GM04504 (cell line): ENCODE measurements at regions not wholly inside any gene's neighbourhood (a gene's known extent, or its start where the extent isn't known, plus 50 kb on each side); places are given as distances from the start of the nearest gene placed in this dataset.

Source experiments
- DNase-seq: peaks from one replicate; pipeline ENCODE4 v3.0.0-alpha.2; 2012; ENCODE audit warnings: low read depth

DNA sequence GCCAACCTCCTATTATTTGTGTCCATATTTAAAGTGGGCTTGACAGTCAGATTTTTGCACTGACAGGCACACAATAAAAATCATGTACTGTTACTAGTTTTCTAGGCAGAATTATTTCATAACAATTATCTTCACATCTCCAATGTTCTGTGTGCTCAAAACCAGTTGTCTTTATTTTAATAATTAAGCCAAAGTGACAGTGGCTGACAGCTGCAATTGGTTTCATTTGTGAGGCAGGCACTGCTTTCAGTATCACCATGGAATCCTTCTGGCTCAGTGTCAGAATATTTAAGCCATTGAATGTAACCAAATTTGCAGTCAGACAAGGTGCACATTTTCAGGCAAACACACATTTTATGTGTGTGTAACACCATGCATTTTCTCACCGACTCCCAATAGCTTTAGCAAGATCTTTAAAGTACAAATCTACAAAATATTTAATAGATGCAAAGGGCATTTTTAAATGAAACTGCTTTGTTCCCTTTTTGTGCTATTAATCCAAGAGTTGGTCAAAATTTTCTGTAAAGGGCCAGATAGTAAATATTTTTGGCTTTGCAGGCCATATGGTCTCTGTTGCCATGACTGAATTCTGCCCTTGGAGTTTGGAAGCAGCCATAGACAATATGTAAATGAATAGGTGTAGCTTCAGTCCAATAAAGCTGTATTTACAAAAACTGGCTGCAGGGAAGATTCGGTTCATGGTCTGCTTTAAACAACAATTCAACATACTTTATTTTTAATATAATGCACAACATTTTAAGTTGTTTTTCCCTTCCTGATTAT is 486.0 kb downstream of the KCNJ2 start:
- no peak for DNase-seq

DNA sequence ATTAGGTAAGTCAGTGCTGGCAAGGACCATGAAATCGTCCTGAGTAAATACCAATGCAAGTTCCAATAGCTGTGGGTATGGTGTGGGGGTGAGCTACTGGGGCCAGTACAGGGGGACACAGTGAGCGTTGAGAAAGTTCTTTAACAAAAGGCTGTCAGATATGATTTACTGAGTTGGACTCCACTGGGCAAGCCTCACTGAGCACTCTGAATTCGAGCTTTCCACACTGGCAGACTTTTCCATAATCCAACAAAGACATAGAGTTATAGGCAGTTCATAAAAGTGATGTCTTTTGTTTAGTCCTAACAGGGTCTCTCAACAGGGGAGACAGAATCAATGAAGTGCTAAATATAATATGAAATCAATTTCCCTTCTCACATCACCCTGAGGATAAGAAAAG is 489.0 kb downstream of the KCNJ2 start:
- DNase-seq = no peak

DNA sequence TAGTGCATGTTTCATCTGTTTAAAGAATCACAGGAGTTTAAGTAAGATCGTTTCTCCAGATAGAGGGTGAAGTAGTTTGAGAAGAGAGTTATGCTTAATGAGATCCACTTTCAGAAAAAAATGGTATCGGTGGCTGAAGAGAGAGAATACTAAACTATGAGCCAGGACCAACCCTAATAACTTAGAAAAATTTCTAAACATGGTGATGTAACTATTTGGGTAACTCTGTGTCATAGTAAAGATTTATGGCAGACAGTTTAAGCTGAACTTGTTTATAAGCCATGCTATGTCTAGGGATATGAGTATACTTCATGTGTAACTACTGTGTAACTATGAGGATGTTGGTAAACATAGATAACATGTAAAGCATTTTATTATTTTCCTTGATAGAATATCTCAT is 489.5 kb downstream of the KCNJ2 start:
- DNase-seq = no peak

DNA sequence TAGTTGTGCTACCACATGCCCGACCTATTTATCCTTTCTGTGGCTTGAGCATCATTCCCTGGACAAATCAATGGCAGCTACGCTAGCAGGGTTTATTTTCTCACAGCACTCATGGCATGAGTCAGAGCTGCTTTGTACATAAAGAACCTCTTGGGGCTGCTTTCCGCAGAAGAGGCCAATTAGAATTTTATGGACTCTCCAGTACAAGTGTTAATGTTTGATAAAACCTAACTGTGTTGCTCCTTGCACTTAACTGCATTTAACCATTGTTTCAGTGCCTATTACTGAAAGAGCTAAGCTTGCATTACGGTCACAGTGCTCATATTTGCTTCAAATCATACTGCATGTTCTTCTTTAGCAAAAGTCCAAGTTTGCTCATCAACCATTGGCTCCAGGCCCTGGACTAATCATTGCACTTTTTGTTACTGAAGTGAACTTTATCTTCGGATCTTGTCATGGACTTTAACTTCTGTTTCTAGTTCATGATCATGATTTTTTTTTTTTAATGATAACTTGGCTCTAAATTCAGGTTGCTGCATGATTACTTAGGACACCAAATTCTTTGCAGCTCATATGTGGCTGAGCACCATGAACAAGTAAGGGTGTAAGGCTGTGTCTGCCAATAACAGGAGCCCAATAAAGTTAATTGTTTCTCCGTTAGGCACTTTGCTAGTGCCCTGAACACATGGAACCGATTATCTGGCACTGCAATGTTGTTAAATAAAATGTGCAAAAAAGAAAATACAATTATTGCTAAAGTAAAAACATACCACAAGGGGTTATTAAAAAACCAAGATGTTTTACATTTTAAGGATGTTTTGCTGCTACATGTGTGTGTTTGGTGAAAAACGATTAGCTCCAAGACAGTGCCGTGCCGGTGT is 492.2 kb downstream of the KCNJ2 start:
- DNase-seq = no peak

DNA sequence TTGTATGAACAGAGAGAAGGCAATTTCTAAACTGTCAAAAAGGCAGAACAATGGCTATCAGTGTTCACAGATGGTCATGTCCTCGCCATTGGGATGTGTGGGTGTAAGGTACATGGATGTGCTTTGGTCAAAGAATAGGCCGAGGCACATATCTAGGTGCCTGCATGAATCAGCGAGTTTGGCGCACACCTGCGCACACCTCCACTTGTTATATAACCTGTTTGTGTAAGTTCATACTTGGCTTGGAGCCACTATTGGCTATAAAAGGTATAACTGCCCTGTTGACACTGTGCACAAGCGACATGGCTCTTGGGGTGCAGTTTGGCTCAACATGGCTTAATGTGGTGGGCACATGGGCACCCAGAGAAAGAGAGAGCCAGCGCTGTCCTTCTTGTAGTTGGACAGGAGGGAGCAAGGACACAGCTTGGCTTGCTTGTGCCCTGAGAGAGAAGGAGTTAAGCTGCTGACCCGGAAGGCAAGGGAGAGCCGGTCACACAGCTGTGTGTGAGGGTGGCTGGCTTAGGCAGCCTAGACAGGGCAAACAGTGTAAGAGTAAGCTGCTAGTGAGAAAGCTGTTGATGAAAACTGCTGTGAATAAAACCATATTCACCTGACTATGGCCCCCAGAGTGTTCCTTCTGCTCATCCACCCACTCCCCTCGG is 499.1 kb downstream of the KCNJ2 start:
- DNase-seq = no peak

DNA sequence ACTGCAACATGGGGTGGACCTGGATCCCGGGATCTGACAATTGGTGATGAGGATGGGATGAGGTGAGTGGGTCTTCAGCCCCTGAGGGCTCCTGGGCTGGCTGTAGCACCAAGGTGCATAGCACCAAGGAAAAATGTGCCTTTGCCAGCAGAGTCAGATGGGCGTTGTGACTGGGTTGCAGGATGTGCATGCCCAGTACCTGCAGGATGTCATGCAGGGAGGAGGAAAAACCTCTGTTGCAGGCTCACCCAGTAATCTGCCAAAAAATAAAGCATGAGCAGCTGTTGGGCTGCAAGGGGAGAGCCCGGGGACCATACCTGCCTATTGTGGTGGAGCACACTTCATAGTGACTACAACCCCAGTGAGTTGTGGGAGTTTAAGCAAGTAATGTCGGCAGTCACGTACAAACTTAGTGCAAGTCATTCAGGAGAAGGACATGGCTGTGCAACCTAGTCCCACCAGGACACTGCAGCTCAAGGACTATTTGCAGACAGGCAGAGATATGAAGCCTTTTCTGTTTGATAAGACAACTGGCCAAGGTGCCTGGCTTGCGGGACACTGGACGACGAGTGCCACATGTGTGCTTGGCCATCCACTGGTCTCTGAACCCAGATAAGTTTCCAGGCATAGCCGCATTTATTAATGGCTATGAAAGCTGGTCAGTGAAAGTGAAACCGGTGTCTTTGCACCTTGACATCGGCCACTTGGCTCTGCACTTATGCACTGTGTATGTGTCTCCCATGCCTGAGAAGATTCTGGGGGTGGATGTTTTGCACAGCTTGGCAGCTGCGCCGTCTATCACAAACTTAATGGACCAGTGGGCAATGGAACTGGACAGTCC is 499.8 kb downstream of the KCNJ2 start:
- no peak for DNase-seq

DNA sequence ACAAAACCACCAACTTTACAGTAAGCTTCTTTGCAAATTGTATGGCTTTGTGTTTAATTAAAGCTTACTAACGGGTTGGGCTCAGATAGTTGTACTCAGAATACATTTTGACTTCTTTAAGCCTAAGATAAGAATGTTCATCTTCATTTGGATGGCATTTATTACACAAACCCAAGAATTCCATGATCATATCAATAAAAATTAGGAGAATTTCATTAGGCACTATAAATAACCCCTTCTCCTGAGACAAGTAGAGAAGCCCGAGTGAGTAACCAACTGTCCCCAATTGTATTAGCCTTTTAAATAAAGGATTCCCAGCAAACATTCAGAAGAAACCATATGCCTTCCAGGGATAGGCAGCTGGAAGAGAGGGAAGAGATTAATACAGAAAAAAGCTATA is 504.7 kb downstream of the KCNJ2 start:
- DNase-seq = no peak

DNA sequence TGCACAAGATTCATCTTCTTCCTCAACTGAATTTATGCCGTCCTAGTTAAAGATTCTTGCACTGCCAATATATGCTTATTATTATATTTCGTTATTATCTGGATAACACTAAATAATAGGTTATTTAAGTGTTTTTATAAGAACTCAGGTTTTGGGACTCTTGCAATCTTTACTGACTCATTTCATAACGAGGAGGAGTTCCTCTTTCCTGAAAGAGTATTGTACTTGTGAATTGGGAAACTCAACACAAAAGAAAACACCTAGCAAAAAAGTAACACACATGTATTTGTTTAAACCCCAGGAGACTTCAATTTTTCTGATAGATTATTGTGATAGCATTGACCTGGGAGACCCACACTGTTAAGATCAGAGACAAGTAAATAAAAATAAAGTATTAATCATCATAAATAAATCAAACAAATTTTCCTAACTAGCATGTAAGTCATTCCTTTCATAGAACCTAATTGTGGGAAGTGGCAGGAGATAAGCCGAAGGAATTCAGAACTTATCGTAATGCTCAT is 505.8 kb downstream of the KCNJ2 start:
- no peak for DNase-seq

DNA sequence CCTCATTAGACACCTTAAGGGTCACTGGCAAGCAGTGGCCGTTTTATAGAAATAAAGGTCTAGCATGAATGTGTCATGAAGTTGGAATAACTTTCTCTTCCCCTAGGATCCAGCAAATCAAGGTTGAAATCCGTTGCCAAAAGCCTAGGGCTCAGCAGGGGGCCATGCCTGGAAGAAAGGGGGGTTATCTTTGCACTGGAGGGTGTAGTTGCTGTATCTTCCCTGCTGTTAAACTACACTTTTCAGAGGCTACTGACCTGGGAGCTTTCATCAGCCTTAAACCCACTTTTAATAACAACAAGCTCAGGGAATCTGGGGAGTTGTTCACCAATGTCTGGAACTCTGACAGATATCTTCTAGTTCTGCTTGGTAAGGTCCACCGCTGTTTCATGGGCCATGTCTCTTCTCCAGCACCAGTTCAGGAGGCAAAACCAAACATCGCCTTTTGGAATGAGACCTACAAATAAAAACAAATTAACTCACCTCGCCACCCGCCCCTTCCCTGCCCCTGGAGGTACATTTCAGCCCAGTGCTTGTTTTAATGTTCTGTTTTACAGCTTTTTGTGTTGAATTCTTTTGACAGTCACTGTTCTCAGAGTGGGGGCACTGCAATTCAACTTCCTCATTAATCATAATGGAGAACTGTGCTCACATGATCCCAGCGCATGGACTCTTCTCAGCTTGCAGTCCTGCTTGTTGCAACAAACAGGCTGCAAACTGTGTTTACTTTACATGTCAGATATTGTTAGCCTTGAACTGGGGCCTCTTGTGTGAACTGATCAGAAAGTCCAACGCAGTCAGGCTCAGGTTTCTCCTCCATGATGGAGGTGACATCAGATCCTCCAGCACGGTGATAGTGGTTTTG is 508.7 kb downstream of the KCNJ2 start:
- no peak for DNase-seq

DNA sequence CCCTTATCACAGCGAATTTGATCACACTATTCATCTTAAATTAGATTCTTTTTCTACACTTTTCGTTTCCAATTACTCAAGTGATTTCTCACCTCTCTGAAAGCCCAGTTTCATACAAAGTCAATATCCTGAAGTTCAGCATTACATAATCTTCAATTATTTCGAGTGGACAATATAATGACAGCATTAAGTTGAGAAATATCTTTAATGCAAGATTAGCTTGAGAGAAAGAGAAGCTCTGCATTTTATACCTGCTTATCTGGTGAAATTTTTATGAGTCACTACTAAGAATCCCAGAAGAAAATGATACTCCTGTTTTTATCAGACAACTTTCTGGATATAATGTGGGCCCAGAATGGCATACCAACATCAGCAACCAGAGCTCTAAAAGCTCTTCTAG is 509.6 kb downstream of the KCNJ2 start:
- no peak for DNase-seq

DNA sequence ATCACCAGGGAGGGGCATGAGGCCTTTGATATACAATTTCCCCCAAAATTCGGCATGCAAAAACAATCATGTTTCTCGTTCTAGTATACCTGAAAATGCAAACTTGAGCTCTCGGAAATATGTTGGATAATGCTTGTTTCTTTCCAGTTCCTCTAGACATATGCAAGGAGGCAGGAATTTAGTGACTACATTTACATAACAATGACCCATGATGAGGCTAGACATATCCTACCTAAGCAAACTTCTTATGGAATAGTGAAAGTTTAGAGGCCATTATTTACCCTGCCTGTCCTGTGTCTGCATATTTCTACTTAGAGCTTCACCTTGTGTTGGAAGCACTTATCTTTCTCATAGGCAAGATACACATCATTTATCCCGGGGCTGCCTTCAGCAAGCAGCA is 514.6 kb downstream of the KCNJ2 start:
- no peak for DNase-seq

DNA sequence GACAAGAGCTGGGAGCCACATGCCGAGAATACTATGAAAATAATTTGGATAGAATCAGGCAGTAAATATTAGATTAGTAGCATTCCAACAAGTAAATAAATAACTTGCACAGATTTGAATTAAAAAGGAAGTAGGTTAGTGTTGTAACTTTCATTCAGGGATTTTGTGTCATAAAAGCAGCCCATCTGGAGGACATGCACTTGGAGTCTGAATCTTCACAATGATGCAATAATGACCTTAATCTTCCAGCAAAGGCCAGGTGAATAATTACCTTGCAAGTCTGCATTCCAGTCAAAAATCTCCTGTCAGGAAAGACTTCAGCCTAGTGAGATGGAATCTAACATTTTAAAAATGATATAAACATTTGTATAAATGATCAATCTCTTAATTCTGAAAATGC is 518.1 kb downstream of the KCNJ2 start:
- DNase-seq = no peak

DNA sequence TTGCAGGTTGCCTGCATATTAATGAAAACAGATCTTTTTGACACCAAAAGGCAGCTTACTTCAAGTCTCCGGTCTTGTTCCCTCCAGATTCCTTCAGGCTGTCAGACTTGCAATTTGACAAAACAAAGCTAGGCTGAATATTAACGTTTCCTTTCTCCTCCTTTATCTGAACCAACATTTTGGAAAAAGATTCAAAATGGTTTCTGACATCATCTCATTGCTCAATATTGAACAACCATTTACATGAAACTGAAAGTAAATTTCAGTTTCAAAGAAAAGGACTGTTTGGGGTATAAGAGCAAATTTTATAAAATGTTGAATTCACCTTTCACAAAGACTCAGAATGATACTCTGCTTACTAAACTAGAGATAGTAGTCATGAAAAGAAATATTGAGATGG is 521.8 kb downstream of the KCNJ2 start:
- DNase-seq = no peak

DNA sequence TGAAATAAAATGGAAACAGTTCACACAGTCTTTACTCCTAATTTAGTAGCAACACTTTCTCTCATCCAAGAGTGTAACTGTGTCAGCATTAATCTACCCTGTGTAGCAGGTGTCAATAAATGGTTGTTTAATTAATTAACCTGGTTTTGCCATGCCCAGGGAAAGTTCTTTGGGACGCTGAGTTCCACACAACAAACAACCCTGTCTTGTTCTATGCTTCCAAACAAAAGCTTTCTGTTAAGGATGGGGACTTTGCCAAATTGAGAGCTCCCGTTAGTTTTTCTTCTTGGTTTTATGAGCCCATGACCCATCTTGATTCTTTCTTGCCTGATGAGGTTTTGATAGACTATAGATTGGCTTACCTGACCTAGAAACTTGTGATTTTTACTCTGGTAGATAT is 530.1 kb downstream of the KCNJ2 start:
- DNase-seq = no peak

DNA sequence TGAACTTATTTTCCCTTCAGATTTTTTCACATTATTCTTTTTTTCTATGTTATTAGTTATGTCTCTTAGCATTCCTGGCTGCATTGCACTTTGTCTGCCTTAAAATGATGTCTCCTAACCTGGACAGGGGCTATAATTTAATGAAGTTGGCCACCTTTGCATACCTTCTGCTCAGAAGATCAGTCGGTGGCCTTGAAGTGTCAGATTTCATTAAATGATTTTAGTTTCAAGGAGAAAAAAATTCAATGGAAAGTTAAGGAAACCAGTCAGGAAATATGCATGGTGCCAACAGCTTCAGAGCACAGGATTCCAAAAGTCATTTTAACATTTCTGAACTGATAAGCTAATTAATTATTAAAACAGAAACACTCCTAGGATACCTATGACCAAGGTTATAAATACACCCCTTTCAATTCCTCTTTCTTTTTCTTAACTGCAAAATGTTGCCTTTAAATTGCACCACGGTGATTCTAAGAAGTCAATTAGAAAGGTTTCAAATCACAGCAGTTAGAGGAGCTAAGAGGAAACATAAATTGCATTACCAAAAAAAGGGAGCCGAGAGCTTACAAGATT is 533.4 kb downstream of the KCNJ2 start:
- no peak for DNase-seq

DNA sequence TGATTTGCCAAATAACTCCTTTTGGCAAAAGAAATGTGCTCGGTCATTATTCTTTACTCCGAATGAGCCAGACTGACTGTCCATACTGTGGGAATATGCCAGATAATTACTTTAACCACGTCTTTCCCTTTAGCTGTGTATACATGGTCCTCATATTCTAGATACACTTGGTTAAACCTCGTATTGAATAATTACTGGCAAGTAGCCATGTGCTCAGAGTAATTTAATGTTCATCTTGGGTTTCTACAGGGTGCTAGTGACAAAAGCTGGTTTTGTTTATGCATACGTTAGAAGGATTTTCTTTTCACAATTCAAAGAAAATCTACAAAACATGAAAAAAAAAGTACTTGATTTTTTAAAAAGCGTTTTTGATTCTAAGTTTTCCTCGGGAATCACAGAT is 540.3 kb downstream of the KCNJ2 start:
- DNase-seq = no peak

DNA sequence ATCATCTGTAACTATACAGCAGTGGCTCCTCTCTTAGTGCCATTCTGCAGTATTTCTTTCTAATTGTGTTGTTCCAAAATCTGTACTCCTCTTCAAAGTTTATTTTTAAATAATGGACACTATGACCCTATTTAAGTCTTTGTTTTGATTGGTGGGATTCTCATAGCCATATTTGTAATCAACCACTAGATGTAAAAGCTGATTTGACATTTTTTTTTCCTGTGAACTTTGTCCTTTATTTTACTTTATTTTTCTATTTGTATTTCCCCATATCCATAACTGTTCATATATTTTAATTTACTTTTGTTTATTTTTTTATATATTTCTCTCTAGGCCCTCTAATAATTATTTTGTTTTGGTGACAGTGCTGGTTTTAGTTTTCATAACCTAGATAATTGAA is 544.4 kb downstream of the KCNJ2 start:
- no peak for DNase-seq

DNA sequence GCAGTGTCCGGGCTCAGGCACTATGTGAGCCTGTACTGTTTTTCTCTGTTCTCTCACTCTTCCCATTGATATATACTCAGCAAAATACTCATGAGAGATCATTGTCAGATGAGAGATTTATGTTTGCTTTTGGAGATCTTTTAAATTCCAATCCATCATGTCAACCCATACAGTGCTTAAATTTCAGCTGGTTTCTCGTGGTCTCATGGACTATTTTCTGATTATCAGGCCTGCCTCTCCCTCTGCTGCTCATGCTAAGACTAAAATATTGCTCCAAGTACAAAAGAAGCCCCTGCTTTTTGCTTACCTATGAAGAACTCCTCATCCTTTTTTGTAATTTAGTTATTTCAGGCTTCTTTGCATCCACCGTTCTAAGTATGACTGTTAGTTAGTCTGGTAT is 547.2 kb downstream of the KCNJ2 start:
- DNase-seq = no peak

DNA sequence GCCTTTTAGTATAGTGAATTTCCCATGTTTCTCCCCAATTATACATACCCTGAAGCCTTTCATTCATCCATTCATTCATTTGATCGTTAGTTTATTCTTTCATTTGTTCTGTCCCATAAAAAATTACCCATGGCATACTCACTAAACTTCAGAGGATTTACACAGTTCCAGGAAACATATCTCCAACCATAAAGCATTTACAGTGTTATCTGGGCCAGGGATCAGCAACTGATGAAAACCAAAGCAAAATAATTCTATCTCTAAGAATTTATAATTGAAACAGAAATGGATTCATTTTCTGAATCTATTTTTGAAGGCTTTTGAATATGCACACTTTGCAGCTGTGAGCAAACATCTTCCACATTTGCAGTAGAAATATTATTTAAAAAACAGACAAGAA is 547.7 kb downstream of the KCNJ2 start:
- no peak for DNase-seq

DNA sequence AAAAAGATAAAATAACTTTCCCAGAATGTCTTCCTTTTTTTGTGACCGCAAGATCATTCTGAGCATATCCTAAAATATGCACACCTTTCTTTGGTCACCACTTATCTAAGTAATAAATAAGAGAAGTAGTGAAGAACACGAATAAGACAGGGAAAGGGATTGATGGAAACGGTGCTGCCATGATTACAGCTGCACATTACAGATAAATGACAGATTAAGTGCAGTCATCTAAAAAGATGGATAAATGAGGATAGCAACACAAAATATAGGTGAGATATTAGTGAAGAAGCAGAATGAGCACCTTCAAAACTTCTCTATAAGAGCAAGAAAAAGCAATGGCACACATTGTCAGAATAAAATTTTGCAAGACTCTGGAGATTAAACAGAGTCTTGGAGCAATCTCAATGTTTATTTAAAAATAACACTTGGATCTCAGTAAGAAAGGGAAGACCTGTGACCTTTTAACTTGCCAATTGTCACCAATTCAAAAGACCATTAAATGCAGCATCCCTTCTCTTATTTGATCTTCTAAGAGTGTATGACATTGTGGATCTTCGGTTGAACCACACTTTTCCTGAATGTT is 567.1 kb downstream of the KCNJ2 start:
- DNase-seq = no peak
